Gastroesophageal sphincter (tissue), 4 donors: ENCODE measurements at regions not wholly inside any gene's neighbourhood (a gene's known extent, or its start where the extent isn't known, plus 50 kb on each side); places are given as distances from the start of the nearest gene placed in this dataset.

Source experiments
- ATAC-seq: fragments of 150-250 bp; one replicate; pipeline ENCODE4 v1.9.1; 2016; ENCODE audit warnings: mild to moderate bottlenecking, moderate library complexity
- H3K27ac ChIP-seq, 4 donors: fragments of 200-600 bp; sonication (generic) in 3 of 4; 1 replicate in 3 of 4; 2 replicates in 1 of 4; pipeline ENCODE4 v1.5.1; 2016 to 2019
- H3K27me3 ChIP-seq: fragments of 200-600 bp; sonication (generic); one replicate; pipeline ENCODE4 v1.5.1; 2019
- H3K36me3 ChIP-seq, 2 donors: fragments of 200-600 bp; sonication (generic); one replicate each; pipeline ENCODE4 v1.5.1; 2019; ENCODE audit warnings: control low read depth in 1 of 2
- H3K4me1 ChIP-seq, 3 donors: fragments of 200-600 bp; sonication (generic); 1 replicate in 2 of 3; 2 replicates in 1 of 3; pipeline ENCODE4 v1.5.1; 2016 to 2019; ENCODE audit warnings: control low read depth in 2 of 3
- H3K4me3 ChIP-seq, 2 donors: fragments of 200-600 bp; sonication (generic); one replicate each; pipeline ENCODE4 v1.5.1; 2019; ENCODE audit warnings: mild to moderate bottlenecking in 1 of 2, moderate library complexity in 1 of 2
- H3K9me3 ChIP-seq, 3 donors: fragments of 200-600 bp; sonication (generic); one replicate each; pipeline ENCODE4 v1.5.1; 2017 to 2019; ENCODE audit warnings: control low read depth in 2 of 3
- CTCF ChIP-seq, 4 experiments: fragments of 200-600 bp in 2 of 4; fragments of 450-650 bp in 2 of 4; sonication (generic) in 1 of 4; IDR thresholded peaks; one replicate each; pipeline ENCODE4 v1.5.1; 2017 to 2019; ENCODE audit warnings: antibody characterized with exemption in 4 of 4, mild to moderate bottlenecking in 2 of 4, moderate library complexity in 2 of 4
- EP300 ChIP-seq: sonication (generic); formaldehyde crosslinking; IDR thresholded peaks from one replicate; pipeline ENCODE4 v1.6.1; 2017; ENCODE audit warnings: antibody characterized with exemption, mild to moderate bottlenecking
- POLR2A ChIP-seq, 2 donors: fragments of 450-650 bp; IDR thresholded peaks; one replicate each; pipeline ENCODE4 v1.6.1; 2017; ENCODE audit warnings: antibody characterized with exemption in 2 of 2, mild to moderate bottlenecking in 2 of 2, moderate library complexity in 1 of 2
- POLR2AphosphoS5 ChIP-seq: sonication (generic); formaldehyde crosslinking; IDR thresholded peaks from one replicate; pipeline ENCODE4 v1.6.1; 2017; ENCODE audit warnings: antibody characterized with exemption
- WGBS, 2 donors: methylation state at CpG; one replicate each; pipeline ENCODE4 v1.1.5; 2018; ENCODE audit warnings: low coverage in 1 of 2; 5-methylcytosine and 5-hydroxymethylcytosine counted together

- Histone ChIP-seq H3K4me3 (no peak overlapping the region), H3K36me3 (no peaks in the 10 kb centered on the region), H3K27ac (no peak overlapping the region), H3K9me3 (peaks cover 0 to 12% (median 0%) of the 10 kb centered on the region in 3 donors), H3K27me3 (no peaks in the 10 kb centered on the region), H3K4me1 (no peaks in the 10 kb centered on the region)
- 85% methylated on average over 2 of the region's 2 CpGs; no CpG with 5 or more reads in 1 of the 2 donors for WGBS, 2 donors
- ATAC-seq = no peak
- TF ChIP-seq EP300 = no peak
- no peak for TF ChIP-seq CTCF (IDR thresholded peaks at IDR 0.05)
- no peak for TF ChIP-seq POLR2AphosphoS5
- no peak for TF ChIP-seq POLR2A (IDR thresholded peaks at IDR 0.05)
These were observed 477.8 kb downstream of the HACE1 start for GRCh38 chr6:104381907-104382306.

GRCh38 chr6:104365451-104366234 lies 494.1 kb downstream of the HACE1 start:
- no peak overlapping the region for H3K27ac ChIP-seq
- TF ChIP-seq CTCF (IDR thresholded peaks at IDR 0.05) (no peak), POLR2A (IDR thresholded peaks at IDR 0.05) (no peak), EP300 (no peak), POLR2AphosphoS5 (no peak)
- H3K27me3 ChIP-seq = no peaks in the 10 kb centered on the region
- no peaks in the 10 kb centered on the region for H3K36me3 ChIP-seq
- no peaks in the 10 kb centered on the region for H3K4me1 ChIP-seq
- 63 to 78% methylated on average over 4 to 5 of the region's 5 CpGs for WGBS, 2 donors
- no peaks in the 10 kb centered on the region for H3K9me3 ChIP-seq
- ATAC-seq = no peak
- H3K4me3 ChIP-seq = no peak overlapping the region

- no peaks in the 10 kb centered on the region for H3K4me1 ChIP-seq
- WGBS, 2 donors = 79 to 86% methylated on average over 3 of the region's 3 CpGs
- H3K27ac ChIP-seq = no peak overlapping the region
- H3K36me3 ChIP-seq = no peaks in the 10 kb centered on the region
- no peaks in the 10 kb centered on the region for H3K27me3 ChIP-seq
- no peaks in the 10 kb centered on the region for H3K9me3 ChIP-seq
- ATAC-seq = no peak
- TF ChIP-seq POLR2A (IDR thresholded peaks at IDR 0.05) (no peak), POLR2AphosphoS5 (no peak), EP300 (no peak), CTCF (IDR thresholded peaks at IDR 0.05) (no peak)
- H3K4me3 ChIP-seq = no peak overlapping the region
These were observed 501.8 kb downstream of the HACE1 start for GRCh38 chr6:104357928-104358327.

DNA sequence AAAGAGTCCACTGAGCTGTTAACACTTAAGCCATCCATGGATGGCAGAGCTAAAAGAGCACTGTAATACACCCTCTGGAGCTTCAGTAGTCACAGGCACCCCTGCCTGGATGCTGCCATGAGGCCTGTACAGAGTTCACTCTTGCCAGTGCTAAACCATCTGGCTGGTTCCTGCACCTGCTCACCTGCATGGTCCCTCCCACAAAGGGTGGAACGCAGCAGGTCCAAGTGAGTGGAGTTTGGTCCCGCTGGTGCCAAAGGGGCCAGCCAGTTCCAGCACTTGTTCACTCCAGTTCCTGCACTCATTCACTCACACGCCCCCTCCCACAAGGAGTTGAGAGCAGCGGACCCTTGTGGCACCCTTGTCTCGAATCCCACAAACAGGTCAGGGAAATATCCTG lies 503.5 kb downstream of the HACE1 start:
- H3K4me1 ChIP-seq = no peaks in the 10 kb centered on the region
- no peaks in the 10 kb centered on the region for H3K36me3 ChIP-seq
- no peak overlapping the region for H3K27ac ChIP-seq
- H3K9me3 ChIP-seq = no peaks in the 10 kb centered on the region
- H3K27me3 ChIP-seq = no peaks in the 10 kb centered on the region
- ATAC-seq = no peak
- no peak overlapping the region for H3K4me3 ChIP-seq
- 77% methylated on average over 3 of the region's 5 CpGs; no CpG with 5 or more reads in 1 of the 2 donors for WGBS, 2 donors
- no peak for TF ChIP-seq CTCF (IDR thresholded peaks at IDR 0.05)

DNA sequence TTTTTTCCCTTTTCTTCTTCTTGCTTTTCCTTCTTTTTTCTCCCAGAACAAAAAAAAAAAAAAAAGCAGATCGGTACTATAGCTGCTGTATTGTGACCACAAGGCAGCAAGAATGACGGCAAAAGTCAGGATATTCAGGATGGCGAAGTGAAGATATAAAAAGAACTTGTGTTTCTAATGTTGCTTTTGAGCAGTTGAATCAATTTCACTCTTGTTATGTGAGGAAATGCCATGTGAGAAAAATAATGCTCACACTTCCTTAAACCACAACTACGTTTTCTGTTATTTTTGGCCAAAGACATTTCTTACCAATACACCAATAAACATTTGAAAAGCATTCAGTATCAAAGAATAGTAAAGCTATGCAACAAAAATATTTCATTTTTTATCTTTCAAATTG lies 510.5 kb downstream of the HACE1 start:
- ATAC-seq = no peak
- WGBS, 2 donors = 53 to 73% methylated on average over 3 to 4 of the region's 4 CpGs
- TF ChIP-seq EP300 (no peak), POLR2A (IDR thresholded peaks at IDR 0.05) (no peak), CTCF (IDR thresholded peaks at IDR 0.05) (no peak), POLR2AphosphoS5 (no peak)
- Histone ChIP-seq H3K36me3 (no peaks in the 10 kb centered on the region), H3K9me3 (peaks cover 0 to 8% (median 0%) of the 10 kb centered on the region in 3 donors), H3K4me1 (no peaks in the 10 kb centered on the region), H3K27ac (no peak overlapping the region), H3K27me3 (no peaks in the 10 kb centered on the region), H3K4me3 (no peak overlapping the region)
